Activated T-helper 1 cell treated with anti-CD3 and anti-CD28 coated beads, Interleukin-2, amount 50 U/mL, for 16 hours (primary cell): ENCODE measurements at regions not wholly inside any gene's neighbourhood (a gene's known extent, or its start where the extent isn't known, plus 50 kb on each side); places are given as distances from the start of the nearest gene placed in this dataset.

ENCODE experiments used
- DNase-seq, 2 donors: peaks; one replicate each; pipeline ENCODE4 v3.0.0-alpha.2; 2020; ENCODE audit warnings: low read depth in 1 of 2, low spot score in 1 of 2

GRCh38 chr9:89790542-89791109 is 185.8 kb downstream of the GADD45G start:
- no peak for DNase-seq

GRCh38 chr9:89791754-89792153 is 186.9 kb downstream of the GADD45G start:
- DNase-seq: no peak

- no peak for DNase-seq
These were observed 187.6 kb downstream of the GADD45G start for GRCh38 chr9:89792189-89793123.

GRCh38 chr9:89793124-89793495 is 188.3 kb downstream of the GADD45G start:
- DNase-seq: no peak

- DNase-seq: no peak
These were observed 188.7 kb downstream of the GADD45G start for GRCh38 chr9:89793551-89793950.

- DNase-seq: no peak
These were observed 190.1 kb downstream of the GADD45G start for GRCh38 chr9:89794918-89795317.

GRCh38 chr9:89795538-89796195 is 190.9 kb downstream of the GADD45G start:
- DNase-seq: no peak

GRCh38 chr9:89796606-89797005 is 191.8 kb downstream of the GADD45G start:
- no peak for DNase-seq

- DNase-seq: no peak
These were observed 192.4 kb downstream of the GADD45G start for GRCh38 chr9:89797255-89797654.

- no peak for DNase-seq
These were observed 193.2 kb downstream of the GADD45G start for GRCh38 chr9:89797937-89798455.

- no peak for DNase-seq
These were observed 193.8 kb downstream of the GADD45G start for GRCh38 chr9:89798547-89799120.

GRCh38 chr9:89799221-89799620 is 194.4 kb downstream of the GADD45G start:
- DNase-seq: no peak

- no peak for DNase-seq
These were observed 195.0 kb downstream of the GADD45G start for GRCh38 chr9:89799766-89800165.

GRCh38 chr9:89801341-89801740 is 196.5 kb downstream of the GADD45G start:
- no peak for DNase-seq

- no peak for DNase-seq
These were observed 197.2 kb downstream of the GADD45G start for GRCh38 chr9:89801742-89802670.

GRCh38 chr9:89802781-89803355 is 198.1 kb downstream of the GADD45G start:
- no peak for DNase-seq

- DNase-seq: no peak
These were observed 198.6 kb downstream of the GADD45G start for GRCh38 chr9:89803403-89803802.

- DNase-seq: no peak
These were observed 200.1 kb downstream of the GADD45G start for GRCh38 chr9:89804766-89805531.

GRCh38 chr9:89805571-89806292 is 200.9 kb downstream of the GADD45G start:
- DNase-seq: no peak
